Activated CD4-positive, alpha-beta T cell treated with anti-CD3 and anti-CD28 coated beads, Interleukin-2, amount 50 U/mL, for 1 hour (primary cell): ENCODE measurements at regions not wholly inside any gene's neighbourhood (a gene's known extent, or its start where the extent isn't known, plus 50 kb on each side); places are given as distances from the start of the nearest gene placed in this dataset.

Source experiments
- DNase-seq: peaks from one replicate; pipeline ENCODE4 v3.0.0-alpha.2; 2020

DNA sequence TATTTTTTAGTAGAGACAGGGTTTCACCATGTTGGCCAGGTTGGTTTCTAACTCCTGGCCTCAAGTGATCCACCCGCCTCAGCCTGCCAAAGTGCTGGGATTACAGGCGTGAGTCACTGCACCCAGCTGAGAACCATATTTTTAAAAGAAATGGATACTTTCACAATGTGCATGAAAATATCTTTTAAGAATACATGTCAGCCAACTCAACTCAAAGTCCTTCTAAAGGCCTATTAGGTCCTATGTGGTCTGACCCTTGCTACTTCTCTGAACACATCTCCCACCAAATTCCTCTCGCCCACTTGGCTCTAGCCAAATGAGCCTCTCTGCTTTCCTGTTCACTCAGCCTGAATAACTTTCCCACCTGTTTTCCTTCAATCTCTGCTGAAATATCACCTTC, 119.6 kb downstream of the MTX2 start:
- no peak for DNase-seq

DNA sequence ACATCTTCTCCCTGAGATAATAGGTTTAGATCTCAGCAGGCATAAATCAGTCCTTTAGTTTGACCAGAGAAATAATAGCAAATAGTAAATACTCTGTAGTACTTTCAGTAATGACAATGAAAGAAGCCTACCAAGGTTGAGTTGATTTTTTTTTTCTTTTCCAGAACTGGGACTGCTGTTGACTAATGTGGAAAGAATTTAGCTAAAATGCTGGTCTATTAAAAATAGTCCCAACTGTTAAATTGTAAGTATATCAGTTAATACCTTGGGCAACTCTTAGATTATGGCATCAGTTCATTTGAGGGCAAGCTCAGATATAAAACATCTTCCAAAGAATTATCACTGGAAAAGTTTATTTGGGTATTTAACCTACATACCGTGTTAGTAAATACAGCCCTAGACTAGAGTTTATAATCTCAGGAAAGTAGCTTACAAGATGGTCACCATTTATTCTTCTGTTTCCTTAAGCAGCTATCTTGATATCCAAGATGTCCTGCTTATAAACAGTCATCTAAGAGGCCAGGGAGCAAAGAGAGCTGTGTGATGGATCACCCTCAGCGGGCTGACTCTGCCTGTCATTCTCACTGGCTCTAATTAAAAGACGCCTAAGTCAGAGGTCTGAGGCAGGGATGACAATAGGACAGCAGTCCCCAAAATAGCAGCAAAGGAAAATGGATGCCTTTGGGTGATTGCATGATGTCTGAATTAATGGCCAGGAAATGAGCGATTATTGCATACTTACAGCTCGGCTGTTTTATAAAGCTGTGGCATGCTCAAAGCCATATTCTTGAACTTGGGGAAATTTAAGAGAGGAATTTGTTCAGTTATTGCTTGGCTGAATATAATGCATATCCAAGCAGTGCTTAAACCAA, 121.3 kb downstream of the MTX2 start:
- no peak for DNase-seq

DNA sequence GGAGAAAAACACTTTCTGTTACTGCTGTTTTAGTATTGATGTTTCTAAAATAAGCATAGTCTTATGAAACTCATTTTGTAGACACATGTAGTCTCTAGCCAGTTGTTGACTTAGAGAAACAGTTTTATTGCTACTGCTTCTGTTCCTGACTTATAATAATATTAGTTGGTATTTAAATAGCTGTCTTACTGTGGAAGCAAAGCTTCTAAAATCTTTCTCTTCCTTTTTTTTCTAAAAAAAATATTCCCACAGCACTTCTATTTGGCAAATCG, 121.8 kb downstream of the MTX2 start:
- no peak for DNase-seq

DNA sequence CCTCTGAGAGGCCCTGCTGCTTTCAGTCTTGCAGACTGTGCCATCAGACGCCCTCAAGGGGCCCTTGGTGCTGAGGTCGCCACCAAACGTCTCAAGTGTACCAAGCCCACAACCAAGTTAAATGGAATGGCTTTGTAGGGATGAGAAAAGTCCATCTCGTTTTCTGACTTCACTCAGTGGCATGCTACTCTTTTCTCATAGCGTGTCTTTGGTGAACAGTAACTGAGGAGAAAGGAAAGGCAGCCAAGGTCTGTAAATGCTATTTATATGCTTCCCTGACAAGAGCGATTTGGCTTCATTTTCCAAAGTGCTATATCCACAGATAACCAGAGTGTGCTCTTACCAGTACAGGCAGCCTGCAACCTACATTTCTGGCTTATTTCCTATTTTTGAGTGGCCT, 123.0 kb downstream of the MTX2 start:
- DNase-seq, result no peak

DNA sequence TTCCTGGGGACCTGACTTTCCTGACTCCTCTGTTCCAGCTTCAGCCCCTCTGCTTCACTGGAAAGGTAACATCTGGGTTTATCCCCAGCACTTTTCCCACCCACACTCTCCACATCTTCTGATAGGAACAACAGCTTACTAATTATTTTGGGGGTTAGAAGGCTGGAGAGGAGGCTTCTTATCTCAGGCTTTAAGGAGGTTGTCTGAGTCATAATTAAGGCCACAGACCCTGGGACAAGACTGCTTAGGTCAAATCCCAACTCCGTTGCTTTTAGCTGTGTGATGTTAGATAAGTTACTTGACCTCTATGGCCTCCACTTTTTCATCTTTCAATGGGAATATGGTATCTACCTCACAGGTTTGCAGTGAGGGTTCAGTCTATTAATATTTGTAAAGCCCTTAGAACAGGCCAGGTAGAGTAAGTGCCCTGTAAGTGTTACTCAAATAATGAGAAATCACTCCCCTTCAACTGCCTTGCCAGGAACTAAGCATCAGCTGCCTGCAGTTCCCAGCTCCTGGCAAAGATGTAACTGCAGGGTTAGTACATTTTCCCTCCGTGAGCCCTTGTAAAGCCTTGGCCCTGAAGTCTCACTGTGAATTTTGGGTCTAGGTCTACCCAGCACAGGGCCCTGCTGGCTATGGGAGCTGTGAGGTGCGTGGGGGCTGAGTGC, 123.6 kb downstream of the MTX2 start:
- no peak for DNase-seq

DNA sequence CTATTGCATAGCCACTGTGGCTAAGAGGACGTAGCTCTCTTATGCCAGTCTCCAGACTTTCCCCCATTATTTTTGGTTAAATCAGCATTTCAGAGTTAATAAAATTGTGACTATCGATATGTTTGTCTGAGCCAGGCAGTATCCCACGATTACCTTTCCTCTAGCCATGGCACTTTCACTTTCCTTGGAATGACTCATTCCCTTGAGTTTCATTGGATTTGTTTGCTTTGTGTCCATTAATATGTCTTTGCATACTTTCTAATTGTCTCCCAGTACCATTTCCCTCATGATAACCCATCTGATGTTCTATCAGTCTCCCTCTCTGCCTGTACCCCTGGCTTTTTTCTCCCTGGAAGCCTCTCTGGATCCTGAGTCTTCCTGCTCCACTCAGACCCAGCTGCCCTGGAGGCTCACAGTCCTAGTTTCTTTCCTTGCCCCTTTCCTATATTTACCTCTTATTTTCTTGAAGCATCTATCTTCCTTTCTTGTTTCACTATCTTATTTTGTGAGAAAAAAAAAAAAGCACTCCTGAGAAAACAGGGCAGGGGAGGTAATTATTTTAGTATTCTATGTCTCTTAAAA, 126.1 kb downstream of the MTX2 start:
- no peak for DNase-seq

DNA sequence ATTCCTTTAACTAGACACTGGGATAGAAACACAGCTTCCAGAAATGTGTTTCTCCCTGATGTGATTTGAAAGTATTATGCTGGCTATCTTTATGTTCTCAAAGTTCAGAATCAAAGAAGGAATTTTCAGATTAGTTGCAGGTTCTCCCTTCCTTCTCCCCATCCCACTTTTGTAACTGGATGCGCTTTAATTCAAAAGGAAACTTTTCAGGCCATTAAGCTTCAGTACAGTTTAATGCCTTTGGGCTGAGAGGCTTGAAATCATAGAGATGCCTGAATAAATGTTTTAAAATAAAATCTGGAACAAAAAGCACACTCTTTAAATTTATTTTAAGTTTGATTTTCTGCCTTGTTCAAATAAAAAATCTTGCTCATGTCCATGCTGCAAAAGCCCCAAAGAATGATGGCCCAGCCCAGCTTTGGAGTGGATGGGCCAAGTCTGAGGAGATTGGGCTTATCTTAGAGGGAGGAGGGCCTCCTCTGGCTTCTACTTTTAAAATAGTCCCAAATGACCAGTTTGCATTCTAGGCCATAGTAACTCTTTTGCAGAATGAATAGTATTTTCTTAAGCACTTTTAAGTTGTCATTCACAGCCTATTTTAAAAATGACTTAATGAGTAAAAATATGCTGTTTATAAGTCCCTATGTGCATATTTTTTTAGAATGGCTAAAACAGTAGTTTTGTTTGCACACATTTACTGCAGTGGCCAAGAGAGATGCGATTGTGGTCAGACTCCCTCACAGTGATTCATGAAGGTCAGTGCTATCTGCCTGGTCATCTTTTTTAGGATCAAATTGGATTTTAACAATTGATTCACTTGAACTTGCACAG, 129.2 kb downstream of the MTX2 start:
- no peak for DNase-seq

DNA sequence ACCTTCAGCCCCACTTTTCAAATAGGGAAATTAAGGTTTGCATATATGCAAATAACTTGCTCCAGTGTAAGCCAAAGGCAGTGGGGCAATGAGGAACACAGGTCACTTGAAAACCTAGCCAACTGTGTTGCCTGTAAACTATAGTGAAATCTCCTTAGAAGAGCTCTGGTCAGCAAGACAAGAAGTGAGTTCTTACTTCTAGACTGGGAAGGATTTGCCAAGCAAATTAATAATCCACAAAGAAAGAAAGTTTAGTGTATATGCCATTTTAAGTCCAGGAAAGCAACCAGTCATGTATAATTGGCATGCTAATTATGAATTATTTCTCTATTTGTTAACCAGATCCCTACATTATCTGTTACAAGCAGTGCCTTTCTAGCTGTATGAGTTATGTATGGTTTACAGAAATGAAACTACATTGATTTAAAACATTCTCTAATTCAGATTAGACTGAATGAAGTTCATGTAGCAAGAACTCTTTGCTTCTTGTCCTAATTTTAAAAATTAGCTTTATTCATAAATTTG, 129.9 kb downstream of the MTX2 start:
- no peak for DNase-seq

DNA sequence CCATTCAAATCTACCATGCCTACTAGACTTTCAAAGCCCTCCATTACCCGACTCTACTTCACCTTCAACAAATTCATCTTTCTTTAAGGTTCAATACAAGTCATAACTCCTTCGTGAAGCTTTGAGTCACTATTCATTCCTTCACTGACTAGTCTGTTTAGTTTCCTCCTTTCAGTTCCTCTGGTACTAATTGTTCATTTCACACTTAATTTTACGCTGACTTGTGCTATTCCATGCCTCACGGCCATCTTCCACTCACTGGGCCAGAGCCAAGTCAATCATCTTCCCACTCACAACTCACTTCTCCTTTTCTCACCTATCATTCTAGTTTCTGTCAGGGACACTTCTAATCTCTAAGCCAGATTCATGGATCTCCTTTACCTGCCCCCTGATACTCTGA, 136.2 kb downstream of the MTX2 start:
- no peak for DNase-seq

DNA sequence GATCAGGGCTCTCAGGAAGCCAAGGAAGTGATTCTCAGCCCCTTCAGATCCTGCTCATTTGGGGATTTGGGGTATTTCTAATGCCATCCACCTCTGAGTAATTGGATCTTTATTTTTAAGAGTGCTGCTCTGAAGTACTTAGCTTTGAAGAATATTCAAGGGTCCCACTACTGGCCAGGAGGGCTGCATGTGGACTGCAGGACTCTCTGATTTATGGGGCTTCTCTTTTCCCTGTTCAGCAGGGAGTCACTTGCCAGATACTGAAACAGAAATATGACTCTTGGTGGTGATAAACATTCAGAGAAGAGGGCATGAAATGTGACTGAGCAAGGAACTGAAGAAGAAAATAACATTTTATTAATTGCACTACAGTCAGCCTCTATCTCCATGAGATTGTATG, 138.5 kb downstream of the MTX2 start:
- DNase-seq, result no peak

DNA sequence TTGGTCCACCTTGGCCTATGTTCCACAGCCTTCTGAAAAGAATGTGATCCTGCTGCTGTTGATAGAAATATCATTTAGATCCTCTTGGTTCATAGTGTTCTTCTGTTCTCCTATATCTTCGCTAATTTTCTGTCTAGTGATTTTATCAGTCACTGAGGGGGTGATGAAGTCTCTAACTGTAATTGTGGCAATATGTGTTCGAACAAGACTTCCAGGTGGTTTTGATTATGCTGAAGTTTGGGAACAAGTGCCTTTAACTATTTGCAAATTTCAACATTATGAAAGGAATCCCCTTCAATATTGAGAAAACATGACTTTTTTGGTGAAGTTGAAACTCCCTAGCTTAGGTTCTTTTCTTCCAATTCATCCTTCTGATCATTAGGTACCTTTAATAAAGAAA, 140.4 kb downstream of the MTX2 start:
- DNase-seq, result no peak

DNA sequence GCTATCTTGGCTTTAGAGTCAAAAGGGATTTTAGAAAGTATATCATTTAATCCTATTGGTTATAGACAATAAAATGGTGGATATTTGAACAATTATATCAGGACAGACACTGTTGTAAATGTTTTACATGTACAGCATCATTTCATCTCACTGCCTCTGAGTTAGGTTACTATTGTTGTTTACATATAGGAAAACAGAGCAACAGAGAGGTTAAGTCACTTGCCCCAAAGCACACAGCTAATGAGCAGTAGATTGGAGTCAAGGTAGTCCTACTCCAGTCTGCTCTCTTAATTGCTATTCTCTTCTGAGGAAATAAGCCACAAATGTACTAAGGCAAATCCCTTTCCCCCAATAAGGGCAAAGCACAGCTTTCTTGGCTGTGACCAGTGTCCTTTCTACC, 142.9 kb downstream of the MTX2 start:
- DNase-seq, result no peak

DNA sequence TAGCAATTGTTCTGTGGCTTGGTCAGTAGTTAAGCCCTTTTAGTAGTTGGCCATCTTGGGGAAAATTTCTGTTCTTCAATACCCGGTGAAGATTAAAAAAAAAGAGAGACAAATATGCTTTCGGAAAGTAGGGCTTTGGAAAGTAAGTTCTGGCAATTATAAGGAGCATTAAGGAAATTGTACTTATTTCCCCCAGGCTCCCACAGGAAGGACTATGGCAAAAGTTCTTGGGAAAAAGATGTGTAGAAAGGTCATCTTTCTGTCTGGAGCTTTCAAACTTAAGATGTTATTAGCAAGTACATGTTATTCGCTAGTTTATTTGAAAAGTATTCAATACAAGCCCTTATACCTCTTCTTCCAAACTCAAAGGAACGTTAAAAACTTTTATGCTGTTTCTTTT, 144.5 kb downstream of the MTX2 start:
- DNase-seq, result no peak

DNA sequence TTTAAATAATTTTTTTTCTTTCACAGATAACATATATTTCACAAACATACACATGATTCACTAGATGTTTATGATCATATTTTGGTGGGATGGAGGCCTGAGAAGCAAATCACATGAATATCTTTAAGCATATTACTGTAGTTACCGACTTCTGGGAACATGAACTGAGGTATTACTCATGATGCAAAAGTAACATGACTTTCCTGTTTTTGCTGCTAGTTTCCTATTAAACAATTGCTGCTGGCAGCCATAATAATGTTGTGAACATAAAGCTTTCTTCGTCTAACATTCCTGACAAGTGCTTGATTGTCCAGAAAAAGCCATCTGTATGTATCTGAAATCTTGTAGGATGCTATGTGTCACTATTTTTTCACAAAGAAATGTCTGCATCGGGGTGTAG, 145.4 kb downstream of the MTX2 start:
- no peak for DNase-seq

DNA sequence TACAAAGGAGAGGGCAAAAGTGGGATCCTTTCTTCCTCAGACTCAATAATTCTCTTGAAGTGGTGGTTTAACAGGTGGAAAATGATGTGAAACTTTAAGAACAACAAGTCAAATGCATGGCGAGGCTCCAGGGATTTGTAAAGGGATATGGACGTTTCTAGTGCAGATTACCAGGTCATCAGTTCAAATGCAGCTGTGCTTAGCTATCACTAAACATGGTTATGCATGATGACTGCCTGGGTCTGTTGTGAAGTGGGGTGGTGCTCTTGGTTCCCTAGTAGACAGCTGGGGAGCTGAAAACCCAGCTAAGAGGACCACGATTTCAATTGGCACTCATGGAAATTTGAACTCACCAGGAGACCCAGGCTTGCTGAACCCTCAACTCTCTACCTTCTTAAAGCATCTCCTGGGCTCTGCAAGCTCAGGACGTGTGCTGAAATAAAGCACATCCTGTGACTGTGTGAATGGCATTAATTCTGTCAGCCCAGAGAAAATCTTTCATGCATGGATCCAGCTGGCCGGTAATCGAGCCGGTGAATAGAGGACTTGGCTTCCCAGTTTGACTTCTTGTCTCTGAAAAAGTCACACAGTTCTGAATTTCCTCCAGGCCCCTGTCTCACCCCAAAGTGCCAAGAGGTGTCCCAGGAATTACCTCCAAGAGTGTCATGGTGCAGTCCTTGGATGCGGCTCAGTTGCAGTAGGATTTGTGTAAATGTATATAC, 146.1 kb downstream of the MTX2 start:
- no peak for DNase-seq

DNA sequence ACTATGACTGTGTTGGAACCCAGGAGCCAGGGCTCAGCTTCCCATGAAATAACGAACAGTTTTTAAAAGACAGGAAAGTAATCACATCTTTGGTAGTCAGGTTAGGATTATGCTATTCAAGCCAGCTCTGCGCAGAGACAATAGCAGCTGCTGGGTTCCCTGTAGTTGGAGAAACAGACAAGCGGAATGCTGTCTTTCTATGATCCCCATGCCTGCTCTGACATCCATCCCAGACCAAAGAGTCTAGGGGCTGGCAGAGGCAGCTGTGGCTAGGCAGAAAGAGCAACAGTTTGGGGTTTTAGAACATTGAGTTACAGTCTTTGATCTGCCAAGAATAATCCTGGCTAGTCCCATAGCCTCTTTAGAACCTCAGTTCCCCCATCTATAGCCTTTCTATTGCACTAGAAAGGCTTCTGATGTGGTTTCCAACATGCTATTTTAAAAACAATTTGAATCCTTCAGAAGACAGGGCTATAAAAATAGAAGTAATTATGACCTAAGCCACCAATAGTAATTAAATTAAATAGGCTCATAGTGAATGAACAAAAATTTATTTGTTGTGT, 146.8 kb downstream of the MTX2 start:
- DNase-seq, result no peak

DNA sequence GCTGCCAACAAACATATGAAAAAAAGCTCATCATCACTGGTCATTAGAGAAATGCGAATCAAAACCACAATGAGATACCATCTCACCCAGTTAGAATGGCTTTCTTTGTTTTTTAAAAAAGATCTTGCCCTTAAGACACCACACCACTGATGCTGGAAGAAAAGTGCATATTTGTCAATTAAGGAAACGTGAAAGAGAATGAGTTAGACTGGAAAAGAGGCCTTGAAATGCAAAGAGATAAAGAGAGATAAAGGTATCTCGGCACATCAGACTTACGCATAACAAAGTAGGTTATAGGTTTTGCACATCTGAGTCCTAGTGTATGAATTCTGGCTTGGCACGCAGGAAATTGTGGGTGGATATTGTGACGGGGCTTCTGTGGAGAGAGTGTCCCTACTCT, 149.5 kb downstream of the MTX2 start:
- DNase-seq, result no peak

DNA sequence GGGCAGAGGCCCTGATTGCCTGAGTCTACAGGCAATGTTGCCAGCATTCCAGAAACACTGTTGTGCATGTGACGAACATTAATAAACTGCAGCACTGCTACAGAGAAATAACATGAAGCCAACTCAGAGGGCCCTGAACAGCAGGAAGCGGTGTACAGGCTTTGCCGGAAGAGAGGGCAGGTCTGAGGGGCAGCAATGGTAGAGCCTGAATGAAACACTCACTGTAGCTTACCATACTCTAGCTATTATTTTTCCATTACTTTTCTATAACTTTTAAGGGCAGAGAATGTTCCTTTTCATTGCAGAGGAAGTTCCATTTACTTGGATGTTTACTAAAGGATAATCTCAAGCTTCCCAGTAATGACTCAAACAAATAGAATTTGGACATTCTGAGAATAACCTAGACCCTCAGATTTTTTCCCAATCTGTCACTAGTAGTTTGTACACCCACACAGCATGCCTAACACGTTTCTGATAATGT, 150.4 kb downstream of the MTX2 start:
- no peak for DNase-seq

DNA sequence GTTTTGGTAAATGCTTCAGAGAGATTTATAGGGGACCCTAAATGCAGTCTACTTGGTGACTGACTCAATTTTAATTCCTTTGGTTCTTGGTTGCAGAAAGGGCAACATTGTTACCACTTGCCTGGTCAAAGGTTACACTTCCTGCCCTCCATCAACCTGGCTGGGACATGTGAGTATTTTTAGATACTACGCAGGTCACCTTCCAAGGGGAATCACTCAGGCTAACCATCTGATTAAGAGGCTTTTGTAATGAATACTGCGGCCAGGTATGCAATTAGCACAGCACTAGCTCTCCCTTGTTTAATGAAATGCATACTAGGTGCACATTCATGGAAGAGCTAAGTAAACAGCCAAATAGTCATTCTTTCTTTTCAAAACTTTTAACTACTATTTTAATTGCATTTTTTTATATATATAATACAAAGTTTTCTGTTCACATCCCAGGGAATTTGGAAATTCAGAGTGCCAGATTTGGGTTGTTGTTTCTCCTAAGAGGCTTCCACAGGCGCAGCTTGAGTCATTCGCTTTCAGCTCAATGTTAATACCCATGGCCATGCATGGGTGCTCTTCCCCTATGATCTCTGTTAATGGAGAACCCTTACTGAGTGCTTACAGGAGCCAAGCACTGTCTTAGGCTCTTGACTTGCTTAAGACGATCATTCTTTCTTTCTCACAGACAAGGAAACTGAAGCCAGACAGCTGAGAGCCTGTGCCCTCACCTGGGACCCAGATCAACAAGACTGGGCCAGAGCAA, 152.2 kb downstream of the MTX2 start:
- no peak for DNase-seq

DNA sequence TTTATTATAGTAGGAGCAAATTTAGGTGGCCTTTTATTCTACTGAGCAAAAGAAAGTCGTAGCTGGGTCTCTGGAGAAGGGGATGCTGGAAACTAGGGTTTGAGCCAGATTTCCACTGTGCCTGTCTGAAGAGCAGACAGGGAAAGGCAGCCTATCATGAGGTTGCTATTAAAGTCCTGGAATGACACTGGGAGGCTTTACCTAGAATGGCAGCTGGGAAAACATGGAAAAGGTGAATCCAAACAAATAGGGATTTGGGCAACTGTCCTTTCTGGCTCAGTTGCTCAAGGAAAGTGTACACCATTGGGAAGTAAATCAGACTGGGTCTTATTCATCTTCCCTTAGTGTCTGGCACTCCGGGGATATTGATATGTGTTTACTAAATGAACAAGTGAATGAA, 154.6 kb downstream of the MTX2 start:
- no peak for DNase-seq

DNA sequence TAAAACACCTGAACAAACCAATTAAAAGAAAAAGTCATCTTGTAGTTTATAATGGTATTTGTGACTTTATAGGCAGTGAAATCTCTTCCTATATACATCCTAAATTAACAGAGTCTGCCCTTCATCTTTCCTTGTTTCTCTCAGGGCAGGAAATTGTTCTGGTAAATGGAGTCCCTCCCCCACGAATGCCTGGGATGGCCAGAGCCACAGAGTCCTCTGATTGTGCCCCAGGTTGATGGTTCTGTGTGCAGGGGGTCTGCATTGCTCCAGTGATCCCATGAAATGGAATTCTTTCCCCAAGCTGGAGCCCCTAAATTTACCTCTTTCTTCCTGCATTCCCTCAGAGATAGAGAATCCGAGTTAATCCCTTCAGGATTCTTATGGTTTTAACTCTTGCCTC, 155.5 kb downstream of the MTX2 start:
- DNase-seq, result no peak
